ENCODE measurements at regions not wholly inside any gene's neighbourhood (a gene's known extent, or its start where the extent isn't known, plus 50 kb on each side); places are given as distances from the start of the nearest gene placed in this dataset.

- DNase-seq: no peak
Observed at GRCh38 chr1:23614032-23614660, 54.8 kb upstream of the ID3 start.

DNA sequence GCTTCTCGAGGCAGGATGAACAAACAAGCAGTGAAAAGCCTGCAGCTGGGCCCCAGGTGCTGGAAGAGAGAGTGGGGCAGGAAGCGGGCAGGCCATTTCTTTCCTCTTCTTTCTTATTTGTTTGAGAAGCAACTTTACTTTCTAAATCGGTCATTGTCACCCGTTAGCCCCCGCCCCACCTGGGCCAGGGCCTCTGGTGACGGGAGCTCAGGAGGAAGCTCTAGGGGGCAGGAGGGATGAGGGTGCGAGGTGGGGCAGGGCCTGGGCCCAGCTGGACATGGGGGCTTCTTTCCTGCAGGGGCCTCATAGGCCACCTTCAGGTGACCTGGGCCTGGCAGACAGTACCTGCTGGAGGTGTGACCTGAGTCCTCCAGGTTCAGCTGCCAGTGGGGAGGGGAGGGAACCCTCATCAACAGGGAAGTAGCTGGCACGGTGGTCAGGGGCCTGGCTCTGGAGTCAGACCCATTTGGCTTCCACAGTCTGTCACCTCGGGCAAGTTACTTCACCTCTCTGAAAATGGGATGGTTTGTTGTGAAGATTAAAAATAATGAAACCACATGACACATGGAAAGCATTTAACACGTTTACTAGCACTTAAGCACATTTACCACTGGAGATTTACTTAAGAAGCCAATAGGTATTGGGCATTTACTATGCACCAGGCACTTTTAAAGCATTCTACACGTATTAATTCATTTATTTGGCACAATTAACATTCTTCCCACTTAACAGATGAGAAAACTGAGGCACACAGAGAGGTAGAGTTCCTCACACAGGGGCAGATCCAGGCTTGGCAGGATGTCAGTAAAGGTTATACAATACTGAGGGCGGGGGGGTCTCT lies 54.1 kb upstream of the ID3 start:
- peak; percentile 53 for DNase-seq

DNA sequence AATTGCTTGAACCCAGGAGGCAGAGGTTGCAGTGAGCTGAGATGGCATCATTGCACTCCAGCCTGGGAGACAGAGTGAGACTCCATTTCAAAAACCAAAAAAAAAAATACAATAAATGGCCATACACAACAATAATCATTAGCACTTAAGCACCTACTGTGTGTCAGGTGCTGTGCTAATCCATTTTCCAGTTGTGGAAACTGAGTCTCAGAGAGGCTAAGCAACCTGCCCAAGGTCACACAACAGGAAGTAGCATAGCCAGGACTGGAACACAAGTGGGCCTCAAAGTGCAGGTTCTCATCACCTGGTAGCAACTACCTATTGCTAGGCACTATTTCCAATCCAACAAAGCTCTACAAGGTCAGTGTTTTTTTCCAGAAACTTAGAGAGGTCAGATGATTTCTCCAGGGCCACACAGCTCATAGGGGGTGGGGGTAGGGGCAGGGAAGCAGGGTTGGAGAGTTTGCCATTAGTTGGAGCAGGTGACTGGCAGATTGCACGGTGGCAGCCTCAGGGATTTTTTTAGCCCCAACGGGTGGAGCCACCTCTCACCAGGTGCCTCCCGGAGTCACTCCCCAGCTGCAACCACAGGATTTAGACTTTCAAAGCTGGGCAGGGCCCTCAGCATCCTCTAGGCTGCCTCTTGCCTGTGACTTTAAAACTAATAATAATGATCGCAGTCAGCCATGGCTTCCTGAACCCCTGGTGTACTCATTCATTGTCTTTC lies 52.5 kb upstream of the ID3 start:
- DNase-seq: peak; percentile 55

DNA sequence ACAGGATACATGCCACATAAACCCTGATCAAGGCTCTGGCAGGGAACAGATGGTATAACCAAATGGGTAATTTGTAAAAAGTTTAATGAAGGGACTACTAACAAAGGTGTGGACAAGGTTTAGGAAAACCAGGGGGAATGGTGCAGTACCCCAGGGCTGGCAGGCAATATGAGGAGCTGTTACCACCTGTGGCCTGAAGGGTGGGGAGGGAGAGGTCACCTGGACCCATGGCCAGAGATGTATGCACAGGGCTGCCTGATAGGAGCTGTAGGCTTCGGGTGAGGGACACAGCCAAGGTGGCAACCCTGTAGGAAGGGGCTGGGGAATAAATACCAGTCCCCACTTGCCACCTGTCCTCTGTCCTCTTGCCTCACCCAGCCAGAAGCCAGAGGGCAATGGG lies 51.4 kb upstream of the ID3 start:
- no peak for DNase-seq

GRCh38 chr1:23609971-23610370 lies 50.7 kb upstream of the ID3 start:
- no peak for DNase-seq
